Heart left ventricle (tissue), 16 donors: ENCODE measurements at regions not wholly inside any gene's neighbourhood (a gene's known extent, or its start where the extent isn't known, plus 50 kb on each side); places are given as distances from the start of the nearest gene placed in this dataset.

Experiments used
- ATAC-seq, 4 donors: fragments of 200-7000 bp; cut with Tn5 transposase; one replicate each; pipeline ENCODE4 v1.9.1; 2020 to 2022; ENCODE audit warnings: moderate library complexity in 4 of 4, mild to moderate bottlenecking in 3 of 4, moderate number of reproducible peaks in 1 of 4
- DNase-seq, 5 donors: peaks; one replicate each; pipeline ENCODE4 v3.0.0-alpha.2; 2020
- H3K27ac ChIP-seq, 12 donors: fragments of 200-600 bp; sonication (generic) in 4 of 12; one replicate each; pipeline versions ENCODE4 v1.5.0 to v1.8.0; 2016 to 2022; ENCODE audit warnings: mild to moderate bottlenecking in 2 of 12
- H3K27me3 ChIP-seq, 9 donors: fragments of 200-600 bp; sonication (generic) in 2 of 9; one replicate each; pipeline versions ENCODE4 v1.5.1 to v1.8.0; 2016 to 2022; ENCODE audit warnings: mild to moderate bottlenecking in 3 of 9
- H3K36me3 ChIP-seq, 9 donors: fragments of 200-600 bp; sonication (generic) in 2 of 9; one replicate each; pipeline versions ENCODE4 v1.5.0 to v1.8.0; 2018 to 2022; ENCODE audit warnings: mild to moderate bottlenecking in 2 of 9
- H3K4me1 ChIP-seq, 12 donors: fragments of 200-600 bp; sonication (generic) in 4 of 12; one replicate each; pipeline versions ENCODE4 v1.5.0 to v1.8.0; 2016 to 2022; ENCODE audit warnings: mild to moderate bottlenecking in 3 of 12
- H3K4me3 ChIP-seq, 12 donors: fragments of 200-600 bp; sonication (generic) in 4 of 12; one replicate each; pipeline versions ENCODE4 v1.5.0 to v1.8.0; 2017 to 2022; ENCODE audit warnings: mild to moderate bottlenecking in 9 of 12, moderate library complexity in 4 of 12
- H3K9me3 ChIP-seq, 12 donors: fragments of 200-600 bp; sonication (generic) in 4 of 12; one replicate each; pipeline versions ENCODE4 v1.5.0 to v1.8.0; 2016 to 2022; ENCODE audit warnings: mild to moderate bottlenecking in 1 of 12
- CTCF ChIP-seq, 12 donors: fragments of 200-600 bp; sonication (generic) in 4 of 12; IDR thresholded peaks; one replicate each; pipeline versions ENCODE4 v1.5.0 to v1.8.0; 2018 to 2022; ENCODE audit warnings: antibody characterized with exemption in 12 of 12, mild to moderate bottlenecking in 5 of 12
- POLR2A ChIP-seq, 2 donors: fragments of 450-650 bp; IDR thresholded peaks; one replicate each; pipeline ENCODE4 v1.6.1; 2017; ENCODE audit warnings: antibody characterized with exemption in 2 of 2, mild to moderate bottlenecking in 2 of 2, moderate library complexity in 2 of 2
- WGBS, 4 donors: extraction: QIAGEN DNeasy Blood & Tissue Kit in 2 of 4; methylation state at CpG; one replicate each; pipeline versions ENCODE4 v1.1.5 to v1.1.7; 2013 to 2018; 5-methylcytosine and 5-hydroxymethylcytosine counted together
- intact Hi-C, 10 donors: fragments of 100-400 bp; cut with DNase I; formaldehyde crosslinking; loops; one replicate each; pipeline versions ENCODE4 v1.11.1 to v1.14.2; 2022
- donor health status: ischemic (EF 13 %, LVEDD 7.1; RV severe dilation, severe dysfunction).
- donor health status: healthy with polysubstance abuse.
- donor health status: DM: no; HTN: yes; CAD: no.
- donor health status: DM: no; HTN: no; CAD: no.
- donor health status: ischemic (EF 25% LVEDD 6.9; RV normal size, moderate dysfunction).
- donor health status: ischemic (EF 25% LVEDD 5.7; RV mildly dilated, moderate dysfunction).
- donor health status: healthy.
- donor health status: DM: yes; HTN: yes; CAD: no.
- donor health status: ischemic (EF 35%, LVEDD 5.7; RV mildly dilated, moderate dysfunction).
- donor health status: nonischemic (EF 11% LVEDD 7.7; RV severe dilation, severe dysfunction).
- donor health status: DM: yes; HTN: yes; CAD: no.
- donor health status: PGD.
- donor health status: ischemic (EF 29% LVEDD 5.4; RV normal size, mild dysfunction).
- donor health status: nonischemic (EF 23%, LVEDD 6.1; RV moderate dilation, normal function).

- TF ChIP-seq POLR2A (IDR thresholded peaks at IDR 0.05) = no peak
- no peak for TF ChIP-seq CTCF (IDR thresholded peaks at IDR 0.05)
- 55 to 67% (median 61%) methylated on average over 2 of the region's 2 CpGs for WGBS, 4 donors
- peaks cover 0 to 35% (median 12%) of the 10 kb centered on the region in 12 donors for H3K4me1 ChIP-seq
These were observed 78.6 kb upstream of the PTPRK start for GRCh38 chr6:128599036-128599435.

DNA sequence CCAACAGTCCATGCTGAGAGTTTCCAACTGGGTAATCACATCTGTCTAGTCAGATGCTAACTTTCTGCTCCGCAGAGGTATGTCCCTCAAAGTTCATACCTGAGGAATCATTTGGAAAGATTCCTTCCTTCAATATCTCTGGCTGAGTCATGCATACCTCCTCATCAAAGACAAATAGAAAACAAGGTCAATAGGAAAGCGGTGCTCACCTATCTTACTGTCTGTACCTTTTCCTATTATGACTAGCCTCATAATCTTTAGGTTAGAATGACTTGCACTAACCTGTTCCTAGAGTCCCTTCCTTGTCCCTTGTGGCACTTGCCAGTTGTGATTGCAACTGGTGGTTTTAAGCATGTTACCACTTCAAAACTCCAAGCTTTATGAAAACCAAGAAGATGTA lies 78.2 kb upstream of the PTPRK start:
- ATAC-seq (no peak), DNase-seq (no peak)
- H3K9me3 ChIP-seq = no peaks in the 10 kb centered on the region
- H3K27ac ChIP-seq = no peak overlapping the region
- H3K27me3 ChIP-seq = no peaks in the 10 kb centered on the region
- TF ChIP-seq POLR2A (IDR thresholded peaks at IDR 0.05) = no peak
- no peak for TF ChIP-seq CTCF (IDR thresholded peaks at IDR 0.05)
- intact Hi-C loops = no loop called here
- peaks cover 0 to 35% (median 12%) of the 10 kb centered on the region in 12 donors for H3K4me1 ChIP-seq
- no peak overlapping the region for H3K4me3 ChIP-seq
- WGBS, 4 donors = 74 to 87% (median 78%) methylated on average over 2 of the region's 2 CpGs
- no peaks in the 10 kb centered on the region for H3K36me3 ChIP-seq

More at GRCh38 chr6:128599036-128599435, 78.6 kb upstream of the PTPRK start:
- no peak overlapping the region for H3K27ac ChIP-seq
- DNase-seq = no peak
- intact Hi-C loops = no loop called here
- no peak for ATAC-seq
- H3K27me3 ChIP-seq = no peaks in the 10 kb centered on the region
- no peaks in the 10 kb centered on the region for H3K36me3 ChIP-seq
- no peaks in the 10 kb centered on the region for H3K9me3 ChIP-seq
- no peak overlapping the region for H3K4me3 ChIP-seq

DNA sequence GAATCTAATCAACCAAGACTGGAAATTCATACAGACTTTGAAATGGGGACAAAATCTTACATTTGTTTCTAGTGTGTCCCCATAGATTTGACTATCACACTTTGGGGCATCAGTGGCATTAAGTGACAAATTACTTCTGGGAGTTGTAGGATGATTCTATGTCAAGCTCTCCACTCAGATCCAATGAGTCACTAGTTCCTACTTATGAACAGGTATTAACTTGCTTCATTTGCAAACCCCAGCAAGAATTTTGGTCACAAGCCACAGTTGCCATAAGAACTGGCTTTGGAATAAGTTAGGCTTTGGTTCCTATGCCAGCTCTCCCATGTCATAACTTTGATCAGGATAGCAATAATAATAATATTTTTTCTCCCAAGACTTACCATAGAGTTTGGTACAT lies 77.6 kb upstream of the PTPRK start:
- intact Hi-C loops = no loop called here
- Histone ChIP-seq H3K27ac (no peak overlapping the region), H3K4me1 (peaks cover 0 to 35% (median 12%) of the 10 kb centered on the region in 12 donors), H3K36me3 (no peaks in the 10 kb centered on the region), H3K9me3 (no peaks in the 10 kb centered on the region), H3K4me3 (no peak overlapping the region), H3K27me3 (no peaks in the 10 kb centered on the region)
- ATAC-seq (no peak), DNase-seq (no peak)
- TF ChIP-seq CTCF (IDR thresholded peaks at IDR 0.05) = no peak
- no peak for TF ChIP-seq POLR2A (IDR thresholded peaks at IDR 0.05)

GRCh38 chr6:128597004-128597403 lies 76.6 kb upstream of the PTPRK start:
- Histone ChIP-seq H3K4me3 (no peak overlapping the region), H3K9me3 (peaks cover 0 to 4% (median 0%) of the 10 kb centered on the region in 12 donors), H3K36me3 (no peaks in the 10 kb centered on the region), H3K4me1 (peaks cover 0 to 35% (median 12%) of the 10 kb centered on the region in 12 donors), H3K27ac (peak overlapping the region in 3 of 12 donors; percentile 34 to 60 (median 36)), H3K27me3 (no peaks in the 10 kb centered on the region)
- no peak for TF ChIP-seq POLR2A (IDR thresholded peaks at IDR 0.05)
- TF ChIP-seq CTCF (IDR thresholded peaks at IDR 0.05) = no peak
- ATAC-seq (no peak), DNase-seq (no peak)
- intact Hi-C loops = no loop called here
